HUES64 (cell line): ENCODE measurements at regions not wholly inside any gene's neighbourhood (a gene's known extent, or its start where the extent isn't known, plus 50 kb on each side); places are given as distances from the start of the nearest gene placed in this dataset.
A peak's percentile ranks its signal among the peaks of the same experiment; 100 is the strongest.

Experiments
- H3K27ac ChIP-seq: 2 replicates; pipeline ENCODE4 v1.7.0; 2013; ENCODE audit warnings: low read depth, low read length, inconsistent platforms
- H3K27me3 ChIP-seq: 2 replicates; pipeline ENCODE4 v1.6.1; 2013; ENCODE audit warnings: mild to moderate bottlenecking, low read length; ENCODE audit not compliant: insufficient read depth
- H3K36me3 ChIP-seq: 2 replicates; pipeline ENCODE4 v1.6.1; 2013; ENCODE audit warnings: mild to moderate bottlenecking, low read length; ENCODE audit not compliant: insufficient read depth
- H3K4me1 ChIP-seq: 2 replicates; pipeline ENCODE4 v1.6.1; 2013; ENCODE audit warnings: mild to moderate bottlenecking, low read length, moderate library complexity; ENCODE audit not compliant: insufficient read depth
- H3K4me3 ChIP-seq: 2 replicates; pipeline ENCODE4 v1.5.1; 2013; ENCODE audit warnings: mild to moderate bottlenecking, low read length, moderate library complexity
- H3K9ac ChIP-seq: 2 replicates; pipeline ENCODE4 v1.6.1; 2013; ENCODE audit warnings: mild to moderate bottlenecking, low read depth, low read length
- H3K9me3 ChIP-seq: 2 replicates; pipeline ENCODE4 v1.6.1; 2013; ENCODE audit warnings: low read depth, low read length; ENCODE audit not compliant: insufficient read depth
- whole genome bisulfite sequencing: fragments of 150-250, 120-280 bp; methylation state at CpG from one replicate; pipeline ENCODE4 v1.1.7; 2013; ENCODE audit warnings: missing lambda C conversion rate; 5-methylcytosine and 5-hydroxymethylcytosine counted together

DNA sequence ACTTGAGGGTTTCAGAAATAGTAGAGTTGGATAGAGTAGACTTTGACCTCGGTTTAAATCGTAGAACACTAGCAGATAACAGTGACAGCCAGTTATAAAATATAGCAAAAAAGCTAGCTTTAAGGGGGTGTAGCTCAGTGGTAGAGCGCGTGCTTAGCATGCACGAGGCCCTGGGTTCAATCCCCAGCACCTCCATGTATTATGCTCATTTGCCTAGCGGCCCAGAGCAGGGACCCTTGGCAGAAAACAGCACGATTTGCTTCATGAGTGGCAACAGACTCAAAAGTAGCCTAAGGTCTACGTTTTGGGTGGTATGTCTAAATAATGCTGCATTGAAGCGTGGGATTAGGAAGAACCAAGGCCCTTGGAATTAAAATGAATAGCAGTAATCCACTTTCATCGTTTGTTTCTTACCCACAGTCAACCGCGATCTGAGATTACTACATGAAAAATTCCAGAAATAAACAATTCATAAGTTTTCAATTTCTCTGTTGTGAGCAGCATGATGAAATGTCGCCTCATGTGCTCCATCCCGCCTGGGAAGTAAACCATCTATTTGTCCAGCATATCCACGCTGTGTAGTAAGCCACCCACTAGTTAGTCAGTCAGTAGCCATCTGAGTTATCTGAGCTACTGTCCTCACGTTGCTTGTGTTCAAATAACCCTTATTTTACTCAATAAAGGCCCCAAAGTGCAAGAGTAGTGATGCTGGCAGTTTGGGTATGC is 184.9 kb downstream of the GPX5 start:
- Histone ChIP-seq H3K27me3 (peaks cover 6% of the 10 kb centered on the region), H3K4me1 (no peaks in the 10 kb centered on the region), H3K36me3 (no peaks in the 10 kb centered on the region), H3K27ac (no peak overlapping the region), H3K4me3 (peak overlapping the region; percentile 99), H3K9ac (peak overlapping the region; percentile 82), H3K9me3 (peaks cover 10% of the 10 kb centered on the region; the same call in 1 of the 2 replicates)
- WGBS: 42% methylated on average over 16 of the region's 16 CpGs

GRCh38 chr6:28711325-28711724 is 185.6 kb downstream of the GPX5 start:
- WGBS: 71% methylated on average over 2 of the region's 4 CpGs
- H3K4me1 ChIP-seq: no peaks in the 10 kb centered on the region
- no peak overlapping the region for H3K4me3 ChIP-seq
- peaks cover 10% of the 10 kb centered on the region; the same call in 1 of the 2 replicates for H3K9me3 ChIP-seq
- H3K36me3 ChIP-seq: no peaks in the 10 kb centered on the region
- peaks cover 6% of the 10 kb centered on the region for H3K27me3 ChIP-seq
- H3K9ac ChIP-seq: no peak overlapping the region
- no peak overlapping the region for H3K27ac ChIP-seq

DNA sequence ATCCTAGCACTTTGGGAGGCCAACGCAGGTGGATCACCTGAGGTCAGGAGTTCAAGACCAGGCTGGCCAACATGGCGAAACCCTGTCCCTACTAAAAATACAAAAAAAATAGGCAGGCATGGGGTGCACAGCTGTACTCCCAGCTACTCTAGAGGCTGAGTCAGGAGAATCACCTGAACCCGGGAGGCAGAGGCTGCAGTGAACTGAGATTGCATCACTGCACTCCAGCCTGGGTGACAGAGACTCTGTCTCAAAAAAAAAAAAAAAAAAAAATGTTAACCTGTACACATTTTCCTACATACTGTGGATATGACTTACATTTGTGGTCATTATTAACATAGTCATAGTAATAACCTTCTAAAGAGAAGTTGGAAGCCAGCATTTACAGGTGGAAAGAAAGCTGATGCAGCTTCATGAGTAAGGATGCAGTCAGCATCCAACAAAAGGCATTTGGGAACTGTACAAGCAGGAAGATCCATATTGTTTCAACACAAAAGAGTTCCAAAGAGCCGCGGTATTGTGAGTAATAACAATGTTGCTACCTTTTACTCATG is 186.2 kb downstream of the GPX5 start:
- 77% methylated on average over 5 of the region's 5 CpGs for WGBS
- no peak overlapping the region for H3K9ac ChIP-seq
- no peaks in the 10 kb centered on the region for H3K36me3 ChIP-seq
- H3K9me3 ChIP-seq: peaks cover 10% of the 10 kb centered on the region; the same call in 1 of the 2 replicates
- no peak overlapping the region for H3K4me3 ChIP-seq
- peaks cover 6% of the 10 kb centered on the region for H3K27me3 ChIP-seq
- H3K4me1 ChIP-seq: no peaks in the 10 kb centered on the region
- H3K27ac ChIP-seq: no peak overlapping the region

DNA sequence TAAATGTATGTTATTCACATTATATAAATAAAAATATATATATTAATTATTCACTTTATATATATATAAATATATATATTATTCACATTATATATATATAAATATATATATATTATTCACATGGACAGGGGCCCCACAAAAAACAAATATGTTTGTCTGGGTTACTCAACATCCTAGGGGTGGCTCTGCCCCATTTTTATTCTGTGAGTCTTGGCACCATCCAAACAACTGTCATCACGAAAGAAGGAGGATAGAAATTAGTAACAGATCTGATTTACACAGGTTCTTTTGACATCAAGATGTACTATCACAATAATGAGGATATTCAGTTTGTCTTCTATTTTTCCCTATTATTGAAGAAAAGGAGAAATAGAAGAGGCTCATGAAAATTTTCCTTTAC is 187.3 kb downstream of the GPX5 start:
- Histone ChIP-seq H3K27me3 (peaks cover 6% of the 10 kb centered on the region), H3K36me3 (no peaks in the 10 kb centered on the region)
- 100% methylated on average over 1 of the region's 1 CpG for WGBS

DNA sequence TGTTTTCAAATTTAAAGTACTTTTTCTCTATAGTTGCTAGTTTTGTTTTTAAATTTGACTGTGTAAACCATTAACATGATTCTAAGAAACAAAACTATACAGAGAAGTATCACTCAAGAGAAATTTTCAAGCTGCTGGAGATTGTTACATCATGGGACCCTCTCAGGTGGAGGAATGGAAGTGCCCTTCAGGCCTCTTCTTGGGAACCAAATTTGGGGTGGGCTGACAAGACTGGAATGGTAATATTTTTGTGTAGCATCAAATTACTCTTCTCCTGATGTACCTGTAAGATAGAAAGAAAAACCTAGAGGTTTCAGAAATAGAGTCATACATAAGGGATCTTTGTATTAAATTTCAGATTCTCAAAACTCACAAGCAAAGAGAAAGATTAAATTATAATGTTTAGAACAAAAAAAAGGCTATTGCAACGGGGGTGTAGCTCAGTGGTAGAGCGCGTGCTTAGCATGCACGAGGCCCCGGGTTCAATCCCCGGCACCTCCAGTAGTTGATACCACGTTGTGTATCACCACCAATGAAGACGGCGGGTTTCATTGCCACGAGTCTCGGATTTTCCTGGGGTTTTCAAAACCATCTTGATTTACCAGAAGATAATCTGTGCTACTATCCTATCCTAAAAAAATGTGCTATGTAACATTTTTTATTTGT is 193.7 kb downstream of the GPX5 start:
- H3K27me3 ChIP-seq: no peaks in the 10 kb centered on the region
- no peaks in the 10 kb centered on the region for H3K4me1 ChIP-seq
- no peak overlapping the region for H3K9ac ChIP-seq
- H3K36me3 ChIP-seq: no peaks in the 10 kb centered on the region
- H3K9me3 ChIP-seq: no peaks in the 10 kb centered on the region
- H3K27ac ChIP-seq: no peak overlapping the region
- WGBS: 6% methylated on average over 11 of the region's 11 CpGs
- H3K4me3 ChIP-seq: peak overlapping the region; percentile 39

More for the DNA sequence above, 187.3 kb downstream of the GPX5 start:
- Histone ChIP-seq H3K4me1 (no peaks in the 10 kb centered on the region), H3K4me3 (no peak overlapping the region), H3K9ac (no peak overlapping the region), H3K9me3 (peaks cover 4% of the 10 kb centered on the region; the same call in 1 of the 2 replicates), H3K27ac (no peak overlapping the region)

GRCh38 chr6:28720357-28721231 is 194.9 kb downstream of the GPX5 start:
- WGBS: 66% methylated on average over 26 of the region's 26 CpGs
- H3K27me3 ChIP-seq: no peaks in the 10 kb centered on the region
- H3K4me3 ChIP-seq: peak overlapping the region; percentile 39
- no peaks in the 10 kb centered on the region for H3K36me3 ChIP-seq
- H3K27ac ChIP-seq: no peak overlapping the region
- no peaks in the 10 kb centered on the region for H3K9me3 ChIP-seq
- H3K4me1 ChIP-seq: no peaks in the 10 kb centered on the region
- H3K9ac ChIP-seq: no peak overlapping the region

DNA sequence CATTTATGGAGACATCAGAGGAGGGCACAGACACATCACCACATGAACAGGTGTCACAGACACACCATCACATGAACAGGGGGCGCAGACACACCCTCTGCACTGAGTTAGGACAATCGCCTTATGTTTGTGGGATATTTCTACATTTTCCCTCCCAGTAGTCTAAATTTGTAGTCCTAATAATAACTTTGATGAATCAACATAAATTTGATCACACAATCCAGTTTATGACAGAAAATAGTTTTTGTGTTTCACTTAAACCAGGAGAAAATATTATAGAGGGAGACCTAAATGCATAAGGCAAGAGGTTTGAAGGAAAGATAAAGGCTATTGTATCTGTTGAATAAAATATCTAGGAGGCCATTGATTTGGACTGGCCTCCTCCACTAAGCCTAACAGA is 195.7 kb downstream of the GPX5 start:
- Histone ChIP-seq H3K27ac (no peak overlapping the region), H3K4me3 (no peak overlapping the region), H3K36me3 (no peaks in the 10 kb centered on the region), H3K9me3 (no peaks in the 10 kb centered on the region), H3K4me1 (no peaks in the 10 kb centered on the region), H3K9ac (no peak overlapping the region), H3K27me3 (no peaks in the 10 kb centered on the region)
- WGBS: 94% methylated on average over 2 of the region's 2 CpGs

- Histone ChIP-seq H3K27me3 (peaks cover 9% of the 10 kb centered on the region; the same call in 1 of the 2 replicates), H3K4me1 (no peaks in the 10 kb centered on the region), H3K36me3 (no peaks in the 10 kb centered on the region), H3K9ac (no peak overlapping the region), H3K9me3 (no peaks in the 10 kb centered on the region), H3K4me3 (no peak overlapping the region), H3K27ac (no peak overlapping the region)
- WGBS: 71% methylated on average over 1 of the region's 1 CpG
These were observed 198.7 kb downstream of the GPX5 start for GRCh38 chr6:28724395-28724794.

DNA sequence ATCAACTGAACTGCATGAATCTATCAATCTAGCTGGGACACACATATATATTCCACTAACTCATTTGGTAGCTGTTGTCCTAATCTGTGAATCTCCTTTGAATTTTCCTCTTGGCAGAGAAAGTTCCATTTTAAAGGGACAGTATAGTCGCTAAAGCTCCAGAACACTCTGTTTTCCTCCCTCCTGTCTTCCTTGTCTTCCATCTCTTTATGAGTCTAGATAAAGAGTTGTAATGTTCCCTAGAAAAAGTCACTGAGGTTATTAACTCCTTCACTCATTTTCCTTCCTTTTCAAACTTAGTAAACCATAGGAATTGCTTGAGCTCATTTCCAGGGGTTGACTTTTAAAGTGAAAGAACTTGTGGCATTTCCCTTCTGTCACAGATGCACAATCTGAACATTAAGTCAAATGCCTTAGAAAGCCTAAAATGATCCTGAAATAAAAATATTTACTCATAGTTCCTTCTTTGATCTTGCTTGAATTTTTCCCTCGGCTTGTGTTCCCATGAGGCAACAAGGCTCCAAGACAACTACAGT is 198.4 kb downstream of the TRIM27 start:
- Histone ChIP-seq H3K9me3 (no peaks in the 10 kb centered on the region), H3K4me3 (peak overlapping the region; percentile 17)
- WGBS: 87% methylated on average over 2 of the region's 2 CpGs

GRCh38 chr6:28725890-28726348 is 197.9 kb downstream of the TRIM27 start:
- H3K4me1 ChIP-seq: no peaks in the 10 kb centered on the region

More for the DNA sequence above, 198.4 kb downstream of the TRIM27 start:
- no peak overlapping the region for H3K9ac ChIP-seq
- no peak overlapping the region for H3K27ac ChIP-seq
- H3K27me3 ChIP-seq: peaks cover 17% of the 10 kb centered on the region
- H3K36me3 ChIP-seq: no peaks in the 10 kb centered on the region
- H3K4me1 ChIP-seq: no peaks in the 10 kb centered on the region

More at GRCh38 chr6:28725890-28726348, 197.9 kb downstream of the TRIM27 start:
- Histone ChIP-seq H3K27me3 (peaks cover 23% of the 10 kb centered on the region), H3K4me3 (peak overlapping the region; percentile 17), H3K36me3 (no peaks in the 10 kb centered on the region), H3K9me3 (no peaks in the 10 kb centered on the region), H3K27ac (no peak overlapping the region), H3K9ac (no peak overlapping the region)
- WGBS: 14% methylated on average over 7 of the region's 7 CpGs
